Fibroblast of skin of back (primary cell): ENCODE measurements at regions not wholly inside any gene's neighbourhood (a gene's known extent, or its start where the extent isn't known, plus 50 kb on each side); places are given as distances from the start of the nearest gene placed in this dataset.
"Not testable (repeated sequence)": the region's sequence is repeated elsewhere in the genome, so short reads cannot be mapped to it uniquely, and the experiment has no call there.

Source experiments
- DNase-seq: peaks from one replicate; pipeline ENCODE4 v3.0.0-alpha.2; 2013

- DNase-seq = no peak
These were observed 364.8 kb upstream of the ESRRG start for GRCh38 chr1:217088011-217088410.

- no peak for DNase-seq
These were observed 356.4 kb upstream of the ESRRG start for GRCh38 chr1:217079584-217079983.

GRCh38 chr1:217078959-217079358 lies 355.7 kb upstream of the ESRRG start:
- DNase-seq = no peak

- no peak for DNase-seq
These were observed 355.0 kb upstream of the ESRRG start for GRCh38 chr1:217078078-217078690.

GRCh38 chr1:217077426-217077825 lies 354.2 kb upstream of the ESRRG start:
- no peak for DNase-seq

- no peak for DNase-seq
These were observed 353.7 kb upstream of the ESRRG start for GRCh38 chr1:217076902-217077301.

- no peak for DNase-seq
These were observed 349.7 kb upstream of the ESRRG start for GRCh38 chr1:217072926-217073325.

- DNase-seq = no peak
These were observed 344.4 kb upstream of the ESRRG start for GRCh38 chr1:217067642-217068041.

GRCh38 chr1:217066794-217067193 lies 343.6 kb upstream of the ESRRG start:
- no peak for DNase-seq

GRCh38 chr1:217063172-217063908 lies 340.1 kb upstream of the ESRRG start:
- DNase-seq = no peak

GRCh38 chr1:217062586-217062985 lies 339.4 kb upstream of the ESRRG start:
- DNase-seq = no peak

GRCh38 chr1:217059401-217059800 lies 336.2 kb upstream of the ESRRG start:
- no peak for DNase-seq

GRCh38 chr1:217053676-217054075 lies 330.4 kb upstream of the ESRRG start:
- no peak for DNase-seq

- DNase-seq = no peak
These were observed 329.4 kb upstream of the ESRRG start for GRCh38 chr1:217052626-217053025.

GRCh38 chr1:217052196-217052595 lies 329.0 kb upstream of the ESRRG start:
- no peak for DNase-seq

GRCh38 chr1:217049721-217050120 lies 326.5 kb upstream of the ESRRG start:
- no peak for DNase-seq

- no peak for DNase-seq
These were observed 325.9 kb upstream of the ESRRG start for GRCh38 chr1:217049081-217049480.

GRCh38 chr1:217048104-217048707 lies 325.0 kb upstream of the ESRRG start:
- DNase-seq = no peak

GRCh38 chr1:217040711-217041455 lies 317.7 kb upstream of the ESRRG start:
- peak; percentile 36 for DNase-seq

- DNase-seq = no peak
These were observed 316.7 kb upstream of the ESRRG start for GRCh38 chr1:217039926-217040325.

GRCh38 chr1:217039139-217039538 lies 315.9 kb upstream of the ESRRG start:
- not testable (repeated sequence) for DNase-seq

GRCh38 chr1:217036757-217037156 lies 313.5 kb upstream of the ESRRG start:
- no peak for DNase-seq

GRCh38 chr1:217032715-217033367 lies 309.6 kb upstream of the ESRRG start:
- DNase-seq = no peak
